H1 (cell line): ENCODE measurements at regions not wholly inside any gene's neighbourhood (a gene's known extent, or its start where the extent isn't known, plus 50 kb on each side); places are given as distances from the start of the nearest gene placed in this dataset.

Experiments used
- CTCF ChIA-PET: fragments of 300-600 bp; sonication (Branson Sonifier 250); formaldehyde crosslinking; loops from one replicate; lab custom pipeline; 2021; ENCODE audit not compliant: partially characterized antibody; lab: Charles Lee
- POLR2A ChIA-PET: fragments of 300-600 bp; sonication (Branson Sonifier 250); formaldehyde crosslinking; loops from one replicate; lab custom pipeline; 2021; ENCODE audit warnings: inconsistent platforms; ENCODE audit not compliant: partially characterized antibody; lab: Charles Lee
- DNase-seq, 2 experiments: peaks; one replicate each; pipeline versions ENCODE4 v3.0.0 to v3.0.0-alpha.2; 2010 to 2022; ENCODE audit warnings: low spot score in 2 of 2, low read depth in 1 of 2, mixed read lengths in 1 of 2
- FAIRE-seq: peaks from 2 replicates; lab custom pipeline; 2011; peaks lifted over from hg19 to GRCh38; lab: Jason Lieb, UNC
- H2AFZ ChIP-seq: 2 replicates; pipeline ENCODE4 v1.8.1; 2012; ENCODE audit warnings: low read length, inconsistent platforms
- H2AK5ac ChIP-seq: 2 replicates; pipeline ENCODE4 v1.6.1; 2013; ENCODE audit warnings: low read depth, low read length
- H2BK120ac ChIP-seq: replicated peaks from 2 replicates; pipeline ENCODE3; 2013; ENCODE audit warnings: low read depth, low read length, inconsistent platforms
- H2BK12ac ChIP-seq: 2 replicates; pipeline ENCODE4 v1.6.1; 2013; ENCODE audit warnings: low read depth, low read length
- H2BK15ac ChIP-seq: 2 replicates; pipeline ENCODE4 v1.6.1; 2013; ENCODE audit warnings: low read length
- H2BK20ac ChIP-seq: 2 replicates; pipeline ENCODE4 v1.6.1; 2013; ENCODE audit warnings: low read length
- H2BK5ac ChIP-seq: 2 replicates; pipeline ENCODE4 v1.6.1; 2013; ENCODE audit warnings: low read depth, low read length
- H3K14ac ChIP-seq: 2 replicates; pipeline ENCODE4 v1.6.1; 2013; ENCODE audit warnings: inconsistent platforms; ENCODE audit not compliant: insufficient read length
- H3K18ac ChIP-seq: 2 replicates; pipeline ENCODE4 v1.6.1; 2013; ENCODE audit warnings: low read length; ENCODE audit errors: extremely low read depth
- H3K23ac ChIP-seq: 2 replicates; pipeline ENCODE4 v1.6.1; 2013; ENCODE audit warnings: inconsistent platforms; ENCODE audit not compliant: insufficient read length
- H3K23me2 ChIP-seq: 2 replicates; pipeline ENCODE4 v1.6.1; 2013; ENCODE audit warnings: low read depth, low read length
- H3K27ac ChIP-seq: 2 replicates; pipeline ENCODE4 v1.6.1; 2011; ENCODE audit warnings: low read depth, low read length, inconsistent platforms
- H3K27me3 ChIP-seq, 4 experiments: replicated peaks in 1 of 4; 1 replicate in 1 of 4; 2 replicates in 3 of 4; pipeline versions ENCODE4 v1.6.1 to v1.8.1; 2011 to 2013; ENCODE audit warnings: low read length in 3 of 4, mild to moderate bottlenecking in 3 of 4, inconsistent platforms in 2 of 4, mixed read lengths in 2 of 4, moderate library complexity in 1 of 4; ENCODE audit not compliant: control insufficient read depth in 3 of 4, insufficient read depth in 3 of 4; ENCODE audit errors: extremely low read depth in 1 of 4
- H3K36me3 ChIP-seq, 4 experiments: 2 replicates each; pipeline versions ENCODE4 v1.6.1 to v1.8.1; 2011 to 2013; ENCODE audit warnings: mild to moderate bottlenecking in 4 of 4, low read length in 3 of 4, moderate library complexity in 2 of 4, control low read depth in 1 of 4, inconsistent platforms in 1 of 4; ENCODE audit not compliant: insufficient read depth in 4 of 4, control insufficient read depth in 2 of 4
- H3K4ac ChIP-seq: replicated peaks from 2 replicates; pipeline ENCODE3; 2013; ENCODE audit warnings: low read length, low read depth, mixed read lengths, inconsistent platforms; ENCODE audit not compliant: insufficient read length
- H3K4me1 ChIP-seq, 4 experiments: replicated peaks in 1 of 4; 1 replicate in 1 of 4; 2 replicates in 3 of 4; pipeline versions ENCODE4 v1.6.1 to v1.8.1; 2011 to 2013; ENCODE audit warnings: low read length in 3 of 4, inconsistent platforms in 2 of 4, mixed read lengths in 1 of 4; ENCODE audit not compliant: insufficient read depth in 4 of 4, control insufficient read depth in 3 of 4
- H3K4me2 ChIP-seq, 2 experiments: 2 replicates each; pipeline versions ENCODE4 v1.6.1 to v1.8.1; 2011 to 2013; ENCODE audit warnings: low read depth in 2 of 2, low read length in 2 of 2, control low read depth in 1 of 2, inconsistent platforms in 1 of 2, mild to moderate bottlenecking in 1 of 2; ENCODE audit not compliant: insufficient read depth in 1 of 2
- H3K4me3 ChIP-seq, 4 experiments: fragments of 200-600, 300-600 bp in 1 of 4; sonication (generic), shearing (Covaris generic), sonication (Bioruptor Twin) in 1 of 4; 2 replicates each; pipeline versions ENCODE4 v1.5.1 to v1.8.1; 2011 to 2016; ENCODE audit warnings: low read length in 4 of 4, low read depth in 3 of 4, control low read depth in 2 of 4, inconsistent platforms in 2 of 4, mild to moderate bottlenecking in 2 of 4, mixed read lengths in 1 of 4, moderate library complexity in 1 of 4; ENCODE audit not compliant: insufficient read depth in 2 of 4; ENCODE audit errors: extremely low read depth in 1 of 4
- H3K56ac ChIP-seq: replicated peaks from 2 replicates; pipeline ENCODE3; 2013; ENCODE audit warnings: low read depth, mild to moderate bottlenecking, mixed read lengths, low read length, inconsistent platforms; ENCODE audit not compliant: insufficient read length
- H3K79me1 ChIP-seq: 2 replicates; pipeline ENCODE4 v1.6.1; 2013; ENCODE audit warnings: low read depth, low read length, control low read depth
- H3K79me2 ChIP-seq, 2 experiments: 2 replicates each; pipeline versions ENCODE4 v1.6.1 to v1.8.1; 2012 to 2013; ENCODE audit warnings: low read length in 2 of 2, mild to moderate bottlenecking in 2 of 2, inconsistent platforms in 1 of 2; ENCODE audit not compliant: insufficient read depth in 2 of 2, control insufficient read depth in 1 of 2
- H3K9ac ChIP-seq, 4 experiments: replicated peaks in 1 of 4; 1 replicate in 1 of 4; 2 replicates in 3 of 4; pipeline versions ENCODE4 v1.6.1 to v1.8.1; 2011 to 2013; ENCODE audit warnings: low read depth in 3 of 4, low read length in 3 of 4, control low read depth in 2 of 4, mild to moderate bottlenecking in 2 of 4, moderate library complexity in 2 of 4, inconsistent platforms in 1 of 4; ENCODE audit errors: extremely low read depth in 1 of 4
- H3K9me3 ChIP-seq, 2 experiments: 2 replicates each; pipeline versions ENCODE4 v1.6.1 to v1.8.1; 2012 to 2013; ENCODE audit warnings: mild to moderate bottlenecking in 2 of 2, moderate library complexity in 2 of 2, control low read depth in 1 of 2, inconsistent platforms in 1 of 2, low read depth in 1 of 2, low read length in 1 of 2, mixed read lengths in 1 of 2; ENCODE audit not compliant: insufficient read depth in 2 of 2
- H4K20me1 ChIP-seq, 2 experiments: replicated peaks in 1 of 2; 2 replicates each; pipeline versions ENCODE3 to v1.8.1; 2011 to 2013; ENCODE audit warnings: inconsistent platforms in 2 of 2, low read length in 2 of 2, mild to moderate bottlenecking in 1 of 2; ENCODE audit not compliant: insufficient read depth in 2 of 2, control insufficient read depth in 1 of 2
- H4K5ac ChIP-seq: 2 replicates; pipeline ENCODE4 v1.6.1; 2013; ENCODE audit warnings: low read length, low read depth, mixed read lengths, inconsistent platforms; ENCODE audit not compliant: insufficient read length
- H4K8ac ChIP-seq: 2 replicates; pipeline ENCODE4 v1.8.0; 2013; ENCODE audit warnings: mild to moderate bottlenecking, moderate library complexity, low read length, inconsistent platforms; ENCODE audit not compliant: insufficient read depth; ENCODE audit errors: extremely low read depth
- H4K91ac ChIP-seq: replicated peaks from 2 replicates; pipeline ENCODE3; 2013; ENCODE audit warnings: low read length, mixed read lengths, inconsistent platforms; ENCODE audit not compliant: insufficient read length
- ASH2L ChIP-seq: fragments of 200-600, 300-600 bp; sonication (generic); IDR thresholded peaks from one replicate; pipeline ENCODE4 v1.7.1; 2017; ENCODE audit warnings: low read length
- CHD1 ChIP-seq: IDR thresholded peaks from 2 replicates; pipeline ENCODE4 v1.6.1; 2012; ENCODE audit warnings: low read depth, low read length, improper control_type of control experiment
- FOSL1 ChIP-seq: IDR thresholded peaks from 2 replicates; pipeline ENCODE4 v1.6.1; 2011; ENCODE audit warnings: mild to moderate bottlenecking, low read depth, low read length, moderate library complexity; ENCODE audit not compliant: insufficient read depth
- MAX ChIP-seq: IDR thresholded peaks from 2 replicates; pipeline ENCODE4 v1.6.1; 2012; ENCODE audit warnings: inconsistent platforms
- POLR2A ChIP-seq, 2 experiments: IDR thresholded peaks; 1 replicate in 1 of 2; 2 replicates in 1 of 2; pipeline ENCODE4 v1.6.1; 2011; ENCODE audit warnings: low read depth in 2 of 2, low read length in 2 of 2, mild to moderate bottlenecking in 2 of 2; ENCODE audit errors: control extremely low read depth in 1 of 2
- POLR2AphosphoS5 ChIP-seq: IDR thresholded peaks from 2 replicates; pipeline ENCODE4 v1.6.1; 2011; ENCODE audit warnings: low read depth, low read length
- ZNF274 ChIP-seq: IDR thresholded peaks from 2 replicates; pipeline ENCODE4 v1.7.0; 2012; ENCODE audit warnings: low read length, borderline replicate concordance; ENCODE audit errors: extremely low read depth
- WGBS, 2 experiments: shearing (Covaris generic) in 1 of 2; methylation state at CpG; one replicate each; pipeline versions ENCODE4 v1.1.6 to v1.1.7; 2013 to 2015; ENCODE audit warnings: low lambda C conversion rate in 2 of 2, mixed read lengths in 2 of 2, inconsistent platforms in 1 of 2, low coverage in 1 of 2, missing lambda C conversion rate in 1 of 2; ENCODE audit not compliant: insufficient replicate concordance in 2 of 2, insufficient coverage in 1 of 2, insufficient read length in 1 of 2; ENCODE audit errors: extremely low coverage in 1 of 2, missing lambda C conversion rate in 1 of 2; 5-methylcytosine and 5-hydroxymethylcytosine counted together
- TF ChIP-seq, protein P1 (sequence below): IDR thresholded peaks from 2 replicates; pipeline ENCODE4 v1.6.1; 2011; ENCODE audit warnings: low read length, improper control_type of control experiment

- no peak overlapping the region for H3K14ac ChIP-seq
- no peak overlapping the region for H3K9ac ChIP-seq
- no peak overlapping the region for H2BK5ac ChIP-seq
- no peak overlapping the region for H2BK120ac ChIP-seq
- no peak overlapping the region for H3K4ac ChIP-seq
- no peaks in the 10 kb centered on the region for H3K4me1 ChIP-seq
- no peaks in the 10 kb centered on the region for H3K27me3 ChIP-seq
- H2BK20ac ChIP-seq, result no peak overlapping the region
- H3K23ac ChIP-seq, result no peak overlapping the region
- DNase-seq, result no peak
- no peak overlapping the region for H4K5ac ChIP-seq
- no peaks in the 10 kb centered on the region for H4K20me1 ChIP-seq
- no peak overlapping the region for H4K91ac ChIP-seq
- no peak overlapping the region for H3K18ac ChIP-seq
- no peak overlapping the region for H4K8ac ChIP-seq
- H3K9me3 ChIP-seq, result no peaks in the 10 kb centered on the region
- H2AFZ ChIP-seq, result no peak overlapping the region
- CTCF ChIA-PET, result interaction anchor here (0.6 to 1.2 kb wide), 2 partner anchors 24 to 25 kb away, joined by 3 read pairs; no protein-coding TSS in a partner anchor
- no peaks in the 10 kb centered on the region for H3K36me3 ChIP-seq
- no peaks in the 10 kb centered on the region for H3K79me2 ChIP-seq
- no peak overlapping the region for H2BK12ac ChIP-seq
- no peak overlapping the region for H3K4me3 ChIP-seq
- H3K4me2 ChIP-seq, result no peak overlapping the region
- H3K23me2 ChIP-seq, result no peaks in the 10 kb centered on the region
- no peak overlapping the region for H3K27ac ChIP-seq
- H3K56ac ChIP-seq, result no peak overlapping the region
- POLR2A ChIA-PET, result no interaction called here
- FAIRE-seq, result no peak
- WGBS, 2 experiments, result 91% methylated on average over 1 of the region's 1 CpG; no CpG with 5 or more reads in 1 of the 2 experiments
- no peak overlapping the region for H2AK5ac ChIP-seq
- no peaks in the 10 kb centered on the region for H3K79me1 ChIP-seq
- H2BK15ac ChIP-seq, result no peak overlapping the region
- TF ChIP-seq ASH2L (no peak), ZNF274 (no peak), FOSL1 (no peak), CHD1 (no peak), POLR2AphosphoS5 (no peak), POLR2A (IDR thresholded peaks at IDR 0.05; ENCODE audit: control extremely low read depth in 1 of 2, low read depth in 2 of 2, low read length in 2 of 2) (no peak), MAX (no peak)
- TF ChIP-seq, protein P1, sequence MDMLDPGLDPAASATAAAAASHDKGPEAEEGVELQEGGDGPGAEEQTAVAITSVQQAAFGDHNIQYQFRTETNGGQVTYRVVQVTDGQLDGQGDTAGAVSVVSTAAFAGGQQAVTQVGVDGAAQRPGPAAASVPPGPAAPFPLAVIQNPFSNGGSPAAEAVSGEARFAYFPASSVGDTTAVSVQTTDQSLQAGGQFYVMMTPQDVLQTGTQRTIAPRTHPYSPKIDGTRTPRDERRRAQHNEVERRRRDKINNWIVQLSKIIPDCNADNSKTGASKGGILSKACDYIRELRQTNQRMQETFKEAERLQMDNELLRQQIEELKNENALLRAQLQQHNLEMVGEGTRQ, result no peak
Measured at GRCh38 chr13:84479656-84480055, 597.4 kb upstream of the SLITRK1 start.
